Activated CD8-positive, alpha-beta T cell treated with anti-CD3 and anti-CD28 coated beads, Interleukin-2, amount 10 ng/mL, durations not matched to agents 7 days and 5 days (primary cell): ENCODE measurements at regions not wholly inside any gene's neighbourhood (a gene's known extent, or its start where the extent isn't known, plus 50 kb on each side); places are given as distances from the start of the nearest gene placed in this dataset.

ENCODE experiments used
- ATAC-seq: fragments of 150-1000 bp; cut with Tn5 transposase; one replicate; pipeline ENCODE4 v1.10.0; 2021; ENCODE audit warnings: moderate library complexity
- CTCF ChIA-PET: fragments of 350-600 bp; sonication (Branson Sonifier 250); formaldehyde crosslinking; loops from one replicate; lab custom pipeline; 2021; ENCODE audit warnings: antibody characterized with exemption; lab: Charles Lee
- POLR2A ChIA-PET: fragments of 350-600 bp; sonication (Branson Sonifier 250); formaldehyde crosslinking; loops from one replicate; lab custom pipeline; 2021; ENCODE audit warnings: antibody characterized with exemption; lab: Charles Lee
- DNase-seq: peaks from one replicate; pipeline ENCODE4 v3.0.0-alpha.2; 2020
- H3K27ac Mint-ChIP-seq: one replicate; pipeline ENCODE4 v1.8.0; 2021; ENCODE audit warnings: mild to moderate bottlenecking, mixed read lengths
- H3K27me3 Mint-ChIP-seq: one replicate; pipeline ENCODE4 v1.8.0; 2021; ENCODE audit warnings: low read depth, mixed read lengths
- H3K36me3 Mint-ChIP-seq: one replicate; pipeline ENCODE4 v1.8.0; 2021; ENCODE audit warnings: low read depth, mixed read lengths
- H3K4me1 Mint-ChIP-seq: one replicate; pipeline ENCODE4 v1.8.0; 2021; ENCODE audit warnings: low read depth, mixed read lengths
- H3K4me3 Mint-ChIP-seq: one replicate; pipeline ENCODE4 v1.8.0; 2021; ENCODE audit warnings: mild to moderate bottlenecking, mixed read lengths
- H3K9me3 Mint-ChIP-seq: one replicate; pipeline ENCODE4 v1.8.0; 2022; ENCODE audit warnings: mixed read lengths; ENCODE audit not compliant: insufficient read depth

DNA sequence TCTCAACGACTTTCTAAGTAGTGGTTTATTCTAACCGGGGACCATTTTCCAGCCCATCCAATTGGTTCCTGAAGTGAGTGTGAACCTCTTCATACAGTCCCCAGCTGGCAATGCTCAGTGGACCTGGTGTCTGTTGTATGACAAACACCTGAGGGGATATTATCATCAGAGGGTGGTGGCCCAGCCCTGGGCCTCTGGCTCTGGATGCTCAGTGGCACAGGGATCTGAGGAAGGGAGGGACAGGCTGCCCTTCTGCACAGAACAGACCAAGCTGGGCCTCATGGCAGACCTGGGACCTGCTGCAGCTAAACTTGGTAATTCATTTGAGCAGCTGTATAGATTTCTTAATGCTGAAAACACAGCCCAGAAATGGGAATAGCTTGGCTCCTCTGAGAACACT, 72.6 kb downstream of the IRX5 start:
- Mint-ChIP-seq H3K27ac (no peak overlapping the region), H3K4me1 (no peaks in the 10 kb centered on the region), H3K9me3 (no peaks in the 10 kb centered on the region), H3K27me3 (no peaks in the 10 kb centered on the region), H3K4me3 (no peak overlapping the region), H3K36me3 (no peaks in the 10 kb centered on the region)
- POLR2A ChIA-PET: no interaction called here
- ATAC-seq: no peak
- DNase-seq: no peak
- CTCF ChIA-PET: interaction anchor here (1.2 kb wide), 1 partner anchor 1454 kb away, joined by 3 read pairs; no protein-coding TSS in a partner anchor

- ChIA-PET CTCF (no interaction called here), POLR2A (no interaction called here)
- no peak for DNase-seq
- no peak overlapping the region for H3K27ac Mint-ChIP-seq
- H3K4me3 Mint-ChIP-seq: no peak overlapping the region
- ATAC-seq: no peak
- no peaks in the 10 kb centered on the region for H3K27me3 Mint-ChIP-seq
- H3K9me3 Mint-ChIP-seq: no peaks in the 10 kb centered on the region
- H3K4me1 Mint-ChIP-seq: no peaks in the 10 kb centered on the region
- H3K36me3 Mint-ChIP-seq: no peaks in the 10 kb centered on the region
These were observed 73.3 kb downstream of the IRX5 start for GRCh38 chr16:55003916-55004315.

GRCh38 chr16:55007504-55007903, 76.8 kb downstream of the IRX5 start:
- H3K27ac Mint-ChIP-seq: no peak overlapping the region
- POLR2A ChIA-PET: no interaction called here
- H3K36me3 Mint-ChIP-seq: no peaks in the 10 kb centered on the region
- no peaks in the 10 kb centered on the region for H3K27me3 Mint-ChIP-seq
- no peak overlapping the region for H3K4me3 Mint-ChIP-seq
- no peak for ATAC-seq
- CTCF ChIA-PET: no interaction called here
- H3K9me3 Mint-ChIP-seq: no peaks in the 10 kb centered on the region
- no peak for DNase-seq
- no peaks in the 10 kb centered on the region for H3K4me1 Mint-ChIP-seq

GRCh38 chr16:55008836-55009510, 78.3 kb downstream of the IRX5 start:
- POLR2A ChIA-PET: no interaction called here
- CTCF ChIA-PET: no interaction called here
- no peak for DNase-seq
- no peaks in the 10 kb centered on the region for H3K9me3 Mint-ChIP-seq
- no peak overlapping the region for H3K27ac Mint-ChIP-seq
- ATAC-seq: no peak
- H3K27me3 Mint-ChIP-seq: no peaks in the 10 kb centered on the region
- H3K4me1 Mint-ChIP-seq: no peaks in the 10 kb centered on the region
- H3K36me3 Mint-ChIP-seq: no peaks in the 10 kb centered on the region
- no peak overlapping the region for H3K4me3 Mint-ChIP-seq

DNA sequence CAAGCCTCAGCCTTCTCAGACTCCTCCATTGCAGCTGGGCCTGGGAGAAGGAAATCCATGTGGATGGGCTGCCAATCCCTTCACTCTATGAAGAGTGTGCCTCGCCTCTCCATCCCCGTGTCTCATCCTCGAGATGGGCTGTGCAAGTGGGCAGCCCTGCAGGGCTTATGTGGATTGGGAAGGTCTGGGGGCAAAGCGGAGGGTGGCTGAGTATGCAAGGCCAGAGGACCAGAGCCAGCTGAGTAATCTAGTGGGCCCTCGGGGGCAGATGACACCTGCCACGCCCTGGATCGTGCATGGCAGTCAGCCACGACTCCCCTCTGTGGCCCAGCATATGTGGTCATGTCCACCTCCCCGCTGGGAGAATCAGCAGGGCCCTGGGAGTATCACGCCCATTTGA, 78.9 kb downstream of the IRX5 start:
- Mint-ChIP-seq H3K4me3 (no peak overlapping the region), H3K36me3 (no peaks in the 10 kb centered on the region), H3K27ac (no peak overlapping the region), H3K4me1 (no peaks in the 10 kb centered on the region), H3K27me3 (no peaks in the 10 kb centered on the region), H3K9me3 (no peaks in the 10 kb centered on the region)
- ChIA-PET CTCF (no interaction called here), POLR2A (no interaction called here)
- DNase-seq (no peak), ATAC-seq (no peak)

GRCh38 chr16:55010492-55011160, 80.0 kb downstream of the IRX5 start:
- no peaks in the 10 kb centered on the region for H3K9me3 Mint-ChIP-seq
- no peaks in the 10 kb centered on the region for H3K27me3 Mint-ChIP-seq
- CTCF ChIA-PET: no interaction called here
- H3K27ac Mint-ChIP-seq: no peak overlapping the region
- no peak overlapping the region for H3K4me3 Mint-ChIP-seq
- H3K36me3 Mint-ChIP-seq: no peaks in the 10 kb centered on the region
- ATAC-seq (no peak), DNase-seq (no peak)
- H3K4me1 Mint-ChIP-seq: no peaks in the 10 kb centered on the region
- POLR2A ChIA-PET: no interaction called here

GRCh38 chr16:55012362-55012761, 81.7 kb downstream of the IRX5 start:
- Mint-ChIP-seq H3K9me3 (no peaks in the 10 kb centered on the region), H3K4me1 (no peaks in the 10 kb centered on the region), H3K36me3 (no peaks in the 10 kb centered on the region)

GRCh38 chr16:55012793-55013192, 82.1 kb downstream of the IRX5 start:
- no peak for DNase-seq
- CTCF ChIA-PET: no interaction called here
- POLR2A ChIA-PET: no interaction called here
- Mint-ChIP-seq H3K27ac (no peak overlapping the region), H3K4me1 (no peaks in the 10 kb centered on the region), H3K4me3 (no peak overlapping the region), H3K9me3 (no peaks in the 10 kb centered on the region), H3K27me3 (no peaks in the 10 kb centered on the region), H3K36me3 (no peaks in the 10 kb centered on the region)
- no peak for ATAC-seq

More at GRCh38 chr16:55012362-55012761, 81.7 kb downstream of the IRX5 start:
- no peak overlapping the region for H3K27ac Mint-ChIP-seq
- ChIA-PET POLR2A (no interaction called here), CTCF (no interaction called here)
- no peak overlapping the region for H3K4me3 Mint-ChIP-seq
- no peak for DNase-seq
- no peak for ATAC-seq
- no peaks in the 10 kb centered on the region for H3K27me3 Mint-ChIP-seq

GRCh38 chr16:55014022-55014421, 83.4 kb downstream of the IRX5 start:
- no peak for ATAC-seq
- ChIA-PET POLR2A (no interaction called here), CTCF (no interaction called here)
- Mint-ChIP-seq H3K4me1 (no peaks in the 10 kb centered on the region), H3K27ac (no peak overlapping the region), H3K9me3 (no peaks in the 10 kb centered on the region), H3K27me3 (no peaks in the 10 kb centered on the region), H3K36me3 (no peaks in the 10 kb centered on the region), H3K4me3 (no peak overlapping the region)
- no peak for DNase-seq

- H3K27ac Mint-ChIP-seq: no peak overlapping the region
- DNase-seq (no peak), ATAC-seq (no peak)
- no peaks in the 10 kb centered on the region for H3K4me1 Mint-ChIP-seq
- POLR2A ChIA-PET: no interaction called here
- no peaks in the 10 kb centered on the region for H3K27me3 Mint-ChIP-seq
- H3K9me3 Mint-ChIP-seq: no peaks in the 10 kb centered on the region
- H3K4me3 Mint-ChIP-seq: no peak overlapping the region
- CTCF ChIA-PET: no interaction called here
- no peaks in the 10 kb centered on the region for H3K36me3 Mint-ChIP-seq
These were observed 84.7 kb downstream of the IRX5 start for GRCh38 chr16:55015181-55015913.

- H3K9me3 Mint-ChIP-seq: no peaks in the 10 kb centered on the region
- H3K27me3 Mint-ChIP-seq: no peaks in the 10 kb centered on the region
- no peaks in the 10 kb centered on the region for H3K36me3 Mint-ChIP-seq
- ATAC-seq: no peak
- H3K4me3 Mint-ChIP-seq: no peak overlapping the region
- H3K4me1 Mint-ChIP-seq: no peaks in the 10 kb centered on the region
- DNase-seq: no peak
- CTCF ChIA-PET: no interaction called here
- no peak overlapping the region for H3K27ac Mint-ChIP-seq
- POLR2A ChIA-PET: no interaction called here
These were observed 85.8 kb downstream of the IRX5 start for GRCh38 chr16:55016515-55016914.

DNA sequence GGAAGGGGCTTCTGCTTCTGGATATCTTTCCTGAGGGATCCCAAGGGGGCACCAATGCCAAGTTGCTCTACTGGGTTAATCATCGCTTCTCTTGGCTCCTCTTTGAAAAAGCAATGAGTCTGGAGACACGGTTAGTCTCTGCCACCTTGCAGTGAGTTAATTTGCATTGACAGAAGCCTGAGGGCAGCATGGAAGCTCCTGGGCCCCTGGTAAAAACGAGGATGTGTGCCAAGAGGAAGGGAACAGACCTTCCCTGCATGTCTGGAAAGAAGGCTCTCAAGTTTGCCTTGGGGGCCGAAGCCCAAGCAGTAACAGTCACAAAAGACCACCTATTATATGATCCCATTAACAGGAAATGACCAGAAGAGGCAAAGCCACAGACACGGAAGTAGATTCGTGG, 86.7 kb downstream of the IRX5 start:
- H3K4me3 Mint-ChIP-seq: no peak overlapping the region
- ATAC-seq: no peak
- no peak overlapping the region for H3K27ac Mint-ChIP-seq
- ChIA-PET POLR2A (no interaction called here), CTCF (no interaction called here)
- no peaks in the 10 kb centered on the region for H3K4me1 Mint-ChIP-seq
- H3K9me3 Mint-ChIP-seq: no peaks in the 10 kb centered on the region
- no peaks in the 10 kb centered on the region for H3K27me3 Mint-ChIP-seq
- no peak for DNase-seq
- no peaks in the 10 kb centered on the region for H3K36me3 Mint-ChIP-seq
